Cardiac fibroblast (primary cell): ENCODE measurements at regions not wholly inside any gene's neighbourhood (a gene's known extent, or its start where the extent isn't known, plus 50 kb on each side); places are given as distances from the start of the nearest gene placed in this dataset.

Experiments
- DNase-seq, 2 donors: peaks; one replicate each; pipeline versions ENCODE4 v3.0.0 to v3.0.0-alpha.2; 2010; ENCODE audit warnings: low read depth in 2 of 2
- H3K4me3 ChIP-seq, 2 donors: replicated peaks in 1 of 2; 1 replicate in 1 of 2; 2 replicates in 1 of 2; pipeline ENCODE4 v1.5.1; 2011; ENCODE audit warnings: low read depth in 2 of 2, low read length in 2 of 2, mild to moderate bottlenecking in 2 of 2, moderate library complexity in 1 of 2
- CTCF ChIP-seq: IDR thresholded peaks from one replicate; pipeline ENCODE4 v1.5.1; 2011; ENCODE audit warnings: low read depth, mild to moderate bottlenecking, low read length, inconsistent platforms

DNA sequence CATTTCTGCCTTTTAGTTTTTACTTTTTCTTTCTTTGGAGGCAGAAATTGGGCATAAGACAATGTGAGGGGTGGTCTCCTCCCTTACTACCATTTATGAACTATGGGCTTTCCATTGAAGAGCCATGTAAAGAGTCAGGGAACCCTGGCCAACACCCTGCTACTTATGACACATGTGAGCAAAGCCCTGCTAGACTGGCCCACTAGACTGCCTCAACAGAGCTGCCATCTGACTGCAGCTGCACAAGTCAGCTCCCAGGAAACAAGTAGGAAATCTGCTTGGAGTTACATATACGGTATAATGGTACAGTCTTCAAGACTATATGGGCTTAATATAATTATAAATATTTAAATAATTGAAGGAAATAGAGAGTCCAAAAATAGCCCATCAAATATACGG, 816.8 kb downstream of the TRIB2 start:
- TF ChIP-seq CTCF: no peak
- H3K4me3 ChIP-seq: no peak overlapping the region
- DNase-seq: no peak

DNA sequence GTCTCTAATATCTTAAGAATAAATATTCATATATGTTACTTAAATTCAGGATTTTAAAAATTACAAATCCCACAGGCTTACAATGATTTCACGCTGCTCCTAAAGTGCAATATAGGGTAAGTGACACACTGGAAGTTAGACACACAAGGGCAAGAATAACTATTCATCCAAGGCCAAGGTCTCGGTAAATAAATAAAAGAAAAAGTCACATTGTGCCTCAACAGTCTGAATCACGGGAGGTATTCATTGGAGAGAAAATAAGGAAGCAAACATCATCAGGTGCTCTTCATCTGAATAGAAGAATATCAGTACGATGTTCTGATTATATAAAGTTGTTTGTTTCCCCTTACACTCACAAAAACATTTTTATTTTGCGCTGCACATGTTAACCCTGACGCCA, 820.2 kb downstream of the TRIB2 start:
- TF ChIP-seq CTCF: no peak
- DNase-seq: no peak

GRCh38 chr2:13537771-13538349, 821.1 kb downstream of the TRIB2 start:
- H3K4me3 ChIP-seq: no peak overlapping the region
- no peak for TF ChIP-seq CTCF
- no peak for DNase-seq

More for the DNA sequence above, 820.2 kb downstream of the TRIB2 start:
- H3K4me3 ChIP-seq: no peak overlapping the region

DNA sequence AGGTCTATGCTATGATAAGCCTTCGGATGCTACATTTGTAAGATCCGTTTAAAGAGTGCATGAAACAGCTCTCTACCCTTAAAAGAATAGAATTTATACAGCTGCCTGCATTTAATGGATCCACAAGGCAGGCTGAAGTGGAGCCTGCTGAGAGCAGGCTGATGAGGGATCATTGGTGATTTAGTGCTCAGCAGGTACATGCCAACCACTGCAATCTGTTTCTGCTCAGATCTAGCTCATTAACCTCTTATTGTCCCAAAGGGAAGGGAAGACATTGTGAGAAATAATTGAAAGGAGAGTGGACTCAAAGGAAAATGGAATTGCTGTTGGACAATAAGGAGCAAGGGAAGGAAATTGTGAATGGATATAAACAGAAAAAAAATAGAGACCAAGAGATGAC, 822.6 kb downstream of the TRIB2 start:
- TF ChIP-seq CTCF: no peak
- H3K4me3 ChIP-seq: no peak overlapping the region
- DNase-seq: no peak

- TF ChIP-seq CTCF: no peak
- no peak overlapping the region for H3K4me3 ChIP-seq
- no peak for DNase-seq
Observed at GRCh38 chr2:13542061-13542460, 825.3 kb downstream of the TRIB2 start.

DNA sequence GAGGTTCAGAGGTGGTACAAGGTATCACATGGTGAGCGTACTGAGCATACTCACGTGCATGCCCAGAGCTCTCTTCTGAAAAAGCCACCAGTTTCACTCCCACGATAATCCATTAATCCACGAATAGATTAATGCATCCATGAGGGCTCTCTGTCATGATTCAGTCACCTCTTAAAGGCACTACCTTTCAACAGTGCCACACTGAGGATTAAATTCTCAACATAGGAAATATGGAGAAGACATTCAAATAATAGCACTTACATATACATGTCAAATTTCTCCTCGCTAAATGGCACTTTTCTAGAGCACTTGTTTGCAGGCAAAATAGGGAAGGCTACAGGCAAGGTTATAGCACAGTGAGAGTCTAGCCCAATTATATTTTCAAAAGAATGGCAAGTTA, 825.9 kb downstream of the TRIB2 start:
- no peak for TF ChIP-seq CTCF
- no peak for DNase-seq
- no peak overlapping the region for H3K4me3 ChIP-seq

DNA sequence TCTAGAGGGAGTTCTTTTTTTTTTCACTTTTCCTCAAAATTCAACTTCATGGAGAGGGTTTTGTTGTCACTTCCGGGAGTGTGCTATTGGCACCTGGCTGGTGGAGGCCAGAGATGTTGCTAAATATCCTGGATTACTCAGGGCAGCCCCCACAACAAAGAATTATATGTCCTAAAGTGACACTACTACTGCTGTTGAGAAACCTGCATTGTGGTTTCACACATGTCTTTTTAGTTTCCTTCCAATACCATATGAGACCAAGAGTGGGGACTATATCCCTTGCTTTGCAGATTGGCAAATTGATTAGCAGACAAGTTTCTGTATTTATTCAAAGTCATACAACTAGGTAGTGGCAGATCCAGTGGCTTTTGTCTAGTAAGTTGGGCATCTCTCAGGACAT, 826.8 kb downstream of the TRIB2 start:
- no peak for TF ChIP-seq CTCF
- no peak overlapping the region for H3K4me3 ChIP-seq
- no peak for DNase-seq
